HCT116 (cell line): ENCODE measurements at regions not wholly inside any gene's neighbourhood (a gene's known extent, or its start where the extent isn't known, plus 50 kb on each side); places are given as distances from the start of the nearest gene placed in this dataset.

ENCODE experiments used
- ATAC-seq: fragments of 200-7000 bp; cut with Tn5 transposase; 2 replicates; pipeline ENCODE4 v1.9.1; 2020; ENCODE audit warnings: mild to moderate bottlenecking, moderate library complexity
- BruUV-seq: library from RNA; stranded (reverse); fragments of 400-500 nt; replicated peaks from 2 replicates; lab custom pipeline; 2021; lab: Mats Ljungman, UMichigan
- CTCF ChIA-PET: fragments of 300-600 bp; sonication (Branson Sonifier 250); formaldehyde crosslinking; loops from one replicate; lab custom pipeline; 2021; ENCODE audit warnings: antibody characterized with exemption; lab: Charles Lee
- POLR2A ChIA-PET: fragments of 300-600, 350-600 bp; sonication (Branson Sonifier 250); formaldehyde crosslinking; loops from one replicate; lab custom pipeline; 2021; ENCODE audit warnings: antibody characterized with exemption; lab: Charles Lee
- RAD21 ChIA-PET, 2 experiments: fragments of 300-600 bp; sonication (Branson Sonifier 250); formaldehyde crosslinking; loops; one replicate each; lab custom pipeline; 2023; ENCODE audit warnings: low total read pairs in 2 of 2; ENCODE audit not compliant: uncharacterized antibody in 2 of 2, unreplicated experiment in 2 of 2, low non-redundant PET in 1 of 2; lab: Charles Lee
- DNase-seq: peaks from one replicate; pipeline ENCODE4 v3.0.0-alpha.2; 2010; ENCODE audit warnings: low read depth, low spot score
- H2AFZ ChIP-seq: fragments of 200-600 bp; shearing (Covaris generic), sonication (generic); 2 replicates; pipeline ENCODE4 v1.6.1; 2017; ENCODE audit warnings: low read depth, mixed run types, mixed read lengths, antibody characterized with exemption, low read length; ENCODE audit not compliant: poor library complexity, severe bottlenecking
- H3K27ac ChIP-seq: 2 replicates; pipeline ENCODE4 v1.5.1; 2012; ENCODE audit warnings: low read depth, low read length
- H3K27me3 ChIP-seq: fragments of 200-600 bp; sonication (generic); 2 replicates; pipeline ENCODE4 v1.6.1; 2016; ENCODE audit warnings: mixed run types, low read length, mixed read lengths; ENCODE audit not compliant: insufficient read depth
- H3K36me3 ChIP-seq, 2 experiments: fragments of 200-500 bp in 1 of 2; fragments of 200-600 bp in 1 of 2; sonication (Bioruptor generic) in 1 of 2; sonication (generic) in 1 of 2; 2 replicates each; pipeline versions ENCODE4 v1.5.1 to v1.6.1; 2014 to 2016; ENCODE audit warnings: low read length in 2 of 2, inconsistent platforms in 1 of 2, mixed read lengths in 1 of 2, mixed run types in 1 of 2; ENCODE audit not compliant: insufficient read depth in 2 of 2, control insufficient read depth in 1 of 2
- H3K4me1 ChIP-seq, 2 experiments: fragments of 200-600 bp in 1 of 2; sonication (generic) in 1 of 2; 2 replicates each; pipeline versions ENCODE4 v1.5.1 to v1.6.1; 2012 to 2017; ENCODE audit warnings: low read length in 2 of 2, inconsistent platforms in 1 of 2, mild to moderate bottlenecking in 1 of 2, mixed read lengths in 1 of 2, mixed run types in 1 of 2, moderate library complexity in 1 of 2; ENCODE audit not compliant: insufficient read depth in 2 of 2, control insufficient read depth in 1 of 2
- H3K4me2 ChIP-seq: fragments of 200-600 bp; sonication (generic); 2 replicates; pipeline ENCODE4 v1.6.1; 2017; ENCODE audit warnings: mixed run types, low read length, mixed read lengths
- H3K4me3 ChIP-seq, 2 experiments: fragments of 200-600 bp in 1 of 2; sonication (generic) in 1 of 2; replicated peaks in 1 of 2; 2 replicates each; pipeline ENCODE4 v1.5.1; 2011 to 2016; ENCODE audit warnings: low read length in 2 of 2, control low read depth in 1 of 2, low read depth in 1 of 2, mild to moderate bottlenecking in 1 of 2, mixed read lengths in 1 of 2, mixed run types in 1 of 2
- H3K79me2 ChIP-seq: fragments of 200-600 bp; sonication (generic); 2 replicates; pipeline ENCODE4 v1.6.1; 2017; ENCODE audit warnings: mild to moderate bottlenecking, mixed run types, low read length, moderate library complexity, mixed read lengths; ENCODE audit not compliant: insufficient read depth
- H3K9ac ChIP-seq: fragments of 200-600 bp; sonication (generic); 2 replicates; pipeline ENCODE4 v1.6.1; 2016; ENCODE audit warnings: low read length, mixed read lengths
- H3K9me2 ChIP-seq: fragments of 200-600 bp; sonication (generic), shearing (Covaris generic); 2 replicates; pipeline ENCODE4 v1.6.1; 2017; ENCODE audit warnings: mixed run types, mild to moderate bottlenecking, moderate library complexity; ENCODE audit not compliant: insufficient read depth
- H3K9me3 ChIP-seq, 2 experiments: fragments of 200-500 bp in 1 of 2; fragments of 200-600 bp in 1 of 2; sonication (Bioruptor generic) in 1 of 2; sonication (generic) in 1 of 2; 2 replicates each; pipeline ENCODE4 v1.6.1; 2014 to 2017; ENCODE audit warnings: low read length in 2 of 2, mixed read lengths in 2 of 2, inconsistent platforms in 1 of 2, low read depth in 1 of 2, mild to moderate bottlenecking in 1 of 2, mixed run types in 1 of 2, moderate library complexity in 1 of 2; ENCODE audit not compliant: control insufficient read depth in 1 of 2, insufficient read depth in 1 of 2
- H4K20me1 ChIP-seq: fragments of 200-600 bp; sonication (generic), shearing (Covaris generic); 2 replicates; pipeline ENCODE4 v1.6.1; 2017; ENCODE audit warnings: mixed run types, mild to moderate bottlenecking, moderate library complexity; ENCODE audit not compliant: insufficient read depth
- CBX3 ChIP-seq: IDR thresholded peaks from 2 replicates; pipeline ENCODE4 v1.6.1; 2012; ENCODE audit warnings: low read depth
- CEBPB ChIP-seq: IDR thresholded peaks from 2 replicates; pipeline ENCODE4 v1.6.1; 2012; ENCODE audit warnings: low read depth
- JUND ChIP-seq: IDR thresholded peaks from 2 replicates; pipeline ENCODE4 v1.6.1; 2012
- MAX ChIP-seq: IDR thresholded peaks from 2 replicates; pipeline ENCODE4 v1.6.1; 2012
- POLR2A ChIP-seq: IDR thresholded peaks from 2 replicates; pipeline ENCODE4 v1.7.0; 2011; ENCODE audit warnings: borderline replicate concordance; ENCODE audit not compliant: insufficient read depth, insufficient read length; ENCODE audit errors: extremely low read depth
- POLR2AphosphoS5 ChIP-seq: IDR thresholded peaks from 2 replicates; pipeline ENCODE4 v1.6.1; 2011; ENCODE audit warnings: mild to moderate bottlenecking, low read depth, low read length, moderate library complexity
- REST ChIP-seq: IDR thresholded peaks from 2 replicates; pipeline ENCODE4 v1.6.1; 2012; ENCODE audit warnings: low read depth
- SRF ChIP-seq: IDR thresholded peaks from 2 replicates; pipeline ENCODE4 v1.6.1; 2012; ENCODE audit warnings: low read depth
- TCF7L2 ChIP-seq: IDR thresholded peaks from 2 replicates; pipeline ENCODE4 v1.7.0; 2011; ENCODE audit warnings: borderline replicate concordance, inconsistent platforms; ENCODE audit not compliant: insufficient read depth, insufficient read length; ENCODE audit errors: extremely low read depth
- ZBTB33 ChIP-seq: IDR thresholded peaks from 2 replicates; pipeline ENCODE4 v1.6.1; 2011; ENCODE audit warnings: mild to moderate bottlenecking, low read length, moderate library complexity; ENCODE audit not compliant: insufficient replicate concordance; ENCODE audit errors: extremely low read depth
- ZFX ChIP-seq: fragments of 450-650 bp; IDR thresholded peaks from 2 replicates; pipeline ENCODE4 v1.6.1; 2017
- intact Hi-C: fragments of 100-400 bp; cut with micrococcal nuclease; formaldehyde crosslinking; loops from 2 replicates; pipeline ENCODE4 v1.10.0; 2022

GRCh38 chr18:42484648-42485047, 529.6 kb downstream of the PIK3C3 start:
- intact Hi-C loops = no loop called here
- ChIA-PET CTCF (no interaction called here), RAD21 (no interaction called here), POLR2A (no interaction called here)
- H3K27ac ChIP-seq = no peak overlapping the region
- BruUV-seq = no TSS peak
- peaks cover 0 to 46% of the 10 kb centered on the region in 2 experiments; a peak in 2 of 4 replicates for H3K9me3 ChIP-seq
- H3K36me3 ChIP-seq = no peaks in the 10 kb centered on the region
- no peaks in the 10 kb centered on the region for H3K79me2 ChIP-seq
- TF ChIP-seq ZFX (no peak), REST (no peak), SRF (no peak), POLR2AphosphoS5 (no peak), ZBTB33 (no peak), POLR2A (no peak), MAX (no peak), CEBPB (no peak), CBX3 (no peak), TCF7L2 (no peak), JUND (no peak)
- H3K27me3 ChIP-seq = no peaks in the 10 kb centered on the region
- H4K20me1 ChIP-seq = no peaks in the 10 kb centered on the region
- no peak overlapping the region for H3K4me3 ChIP-seq
- no peaks in the 10 kb centered on the region for H3K9me2 ChIP-seq
- DNase-seq = no peak
- no peak overlapping the region for H2AFZ ChIP-seq
- no peak for ATAC-seq
- H3K4me1 ChIP-seq = no peaks in the 10 kb centered on the region
- no peak overlapping the region for H3K9ac ChIP-seq
- no peak overlapping the region for H3K4me2 ChIP-seq
